ENCODE measurements at regions not wholly inside any gene's neighbourhood (a gene's known extent, or its start where the extent isn't known, plus 50 kb on each side); places are given as distances from the start of the nearest gene placed in this dataset.

DNA sequence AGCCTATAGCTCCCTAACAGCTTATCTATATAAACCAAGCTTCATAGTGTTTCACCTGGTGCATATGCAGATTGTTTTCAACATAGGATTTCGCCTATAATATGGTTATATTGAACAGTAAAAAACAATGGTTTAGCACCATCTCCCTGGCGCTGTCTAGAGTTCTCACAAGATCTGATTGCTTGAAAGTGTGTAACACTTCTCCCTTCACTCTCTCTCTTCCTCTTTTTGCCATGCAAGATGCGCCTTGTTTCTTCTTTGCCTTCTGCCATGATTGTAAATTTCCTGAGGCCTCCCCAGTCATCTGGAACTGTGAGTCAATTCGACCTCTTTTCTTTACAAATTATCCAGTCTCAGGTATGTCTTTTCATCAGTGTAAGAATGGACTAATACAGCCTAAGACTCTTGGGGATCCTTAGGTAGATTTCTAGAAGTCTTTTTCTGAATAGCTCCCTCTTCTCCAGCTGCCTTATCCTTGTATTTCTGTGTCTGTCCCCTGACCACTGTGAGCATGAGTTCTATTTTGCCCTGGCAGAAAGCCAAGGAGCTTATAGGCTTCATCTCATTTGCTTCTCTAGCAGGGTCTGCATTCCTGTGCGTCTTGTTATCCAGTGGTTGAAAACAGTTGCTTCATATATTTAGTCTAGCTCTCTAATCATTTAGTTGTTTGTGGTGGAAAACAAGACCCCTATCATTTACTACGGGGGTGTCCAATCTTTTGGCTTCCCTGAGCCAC, 401.6 kb downstream of the GPD2 start:
- no peak for TF ChIP-seq CTCF (conservative IDR thresholded peaks at IDR 0.05; ENCODE audit: low read length)
- TF ChIP-seq EZH2phosphoT487 (IDR thresholded peaks at IDR 0.05; ENCODE audit: borderline replicate concordance, low read depth, low read length), result no peak

Measured in OCI-LY7 (cell line).